NOMO-1 treated with DMSO at 0.1 percent for 48 hours (cell line): ENCODE measurements at regions not wholly inside any gene's neighbourhood (a gene's known extent, or its start where the extent isn't known, plus 50 kb on each side); places are given as distances from the start of the nearest gene placed in this dataset.

Experiments
- DNase-seq: peaks from one replicate; lab custom pipeline; 2025; ENCODE audit not compliant: unreplicated experiment; lab: John Stamatoyannopoulos, UW

DNA sequence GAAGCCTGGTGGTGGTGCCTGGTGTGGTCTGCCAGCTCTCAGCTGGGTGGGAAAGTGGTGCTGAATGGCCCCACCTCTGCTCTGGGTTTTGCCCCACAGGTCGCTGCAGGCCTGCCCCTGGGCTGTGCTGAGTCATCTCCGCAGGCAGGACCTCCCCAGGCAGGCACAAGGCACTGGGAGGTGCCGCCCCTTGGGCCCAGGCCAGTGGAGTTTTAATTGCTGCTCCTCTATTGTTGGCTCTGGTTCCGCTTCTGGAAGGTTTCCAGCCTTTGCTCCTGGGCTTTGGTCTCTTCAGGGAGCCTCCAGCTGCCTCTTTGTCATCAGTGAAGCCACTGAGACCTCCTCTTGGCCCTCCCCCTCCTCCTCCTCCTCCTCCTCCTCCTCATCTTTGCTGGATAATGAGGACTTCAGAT lies 180.3 kb upstream of the GRB10 start:
- peak; percentile 6 for DNase-seq

DNA sequence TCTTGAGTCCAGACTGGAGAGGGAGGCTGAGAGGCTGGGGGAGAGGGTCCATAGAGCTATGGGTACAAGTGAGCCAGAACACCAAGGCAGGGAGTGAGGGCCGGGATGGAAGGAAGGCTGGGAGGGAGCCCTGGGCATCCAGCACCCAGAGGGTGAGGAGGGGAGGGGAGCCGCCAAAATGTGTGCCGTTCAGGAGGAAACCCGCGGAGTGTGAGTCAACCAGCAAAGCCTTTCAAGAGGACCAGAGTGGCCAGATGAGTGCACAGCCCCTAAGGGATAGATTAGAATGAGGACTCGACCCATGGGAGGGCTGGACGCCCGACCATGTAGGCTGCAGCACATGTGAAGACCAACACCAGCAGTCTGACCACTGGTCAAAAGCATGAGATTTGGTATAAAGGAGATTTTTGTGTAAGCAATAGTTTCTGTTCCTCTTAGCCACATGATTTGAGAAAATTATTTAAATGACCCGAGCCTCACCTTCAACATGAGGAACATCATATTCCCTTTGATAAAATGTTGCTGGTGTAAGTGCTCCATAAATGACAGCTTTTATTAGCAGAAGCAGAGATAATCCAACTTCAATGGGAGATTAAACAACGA lies 179.7 kb upstream of the GRB10 start:
- peak; percentile 6 for DNase-seq

DNA sequence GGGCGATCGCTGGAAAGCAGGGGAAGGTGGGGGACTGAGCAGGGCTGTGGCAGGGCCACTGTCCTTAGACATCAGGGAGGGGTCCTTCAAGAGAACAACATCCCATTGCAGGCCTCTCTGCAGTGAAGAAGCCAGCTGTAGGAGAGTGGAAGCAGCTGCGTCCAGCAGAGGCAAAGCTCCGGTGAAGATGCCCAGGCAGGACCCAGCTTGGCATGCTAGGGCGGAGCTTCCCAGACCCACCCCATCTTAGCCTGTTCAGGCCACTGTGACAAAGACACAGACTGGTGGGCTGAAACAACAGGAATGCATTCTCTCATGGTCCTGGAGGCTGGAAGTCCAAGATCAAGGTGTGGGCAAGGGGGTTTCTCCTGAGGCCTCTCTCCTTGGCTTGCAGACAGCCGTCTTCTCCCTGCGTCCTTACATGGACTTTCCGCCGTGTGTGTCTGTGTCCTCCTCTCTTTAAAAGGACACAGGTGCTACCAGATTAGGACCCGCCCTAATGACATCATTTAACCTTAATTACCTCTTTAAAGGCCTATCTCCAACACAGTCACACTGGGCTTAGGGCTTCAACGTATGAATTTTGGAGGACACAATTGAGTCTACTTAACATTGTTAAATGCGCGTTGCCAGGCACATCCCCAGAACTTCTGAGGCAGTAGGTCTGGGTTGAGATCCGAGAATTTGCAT lies 178.1 kb upstream of the GRB10 start:
- DNase-seq: no peak

GRCh38 chr7:50959991-50960390 lies 177.3 kb upstream of the GRB10 start:
- no peak for DNase-seq

- no peak for DNase-seq
Observed at GRCh38 chr7:50959560-50959959, 176.9 kb upstream of the GRB10 start.

DNA sequence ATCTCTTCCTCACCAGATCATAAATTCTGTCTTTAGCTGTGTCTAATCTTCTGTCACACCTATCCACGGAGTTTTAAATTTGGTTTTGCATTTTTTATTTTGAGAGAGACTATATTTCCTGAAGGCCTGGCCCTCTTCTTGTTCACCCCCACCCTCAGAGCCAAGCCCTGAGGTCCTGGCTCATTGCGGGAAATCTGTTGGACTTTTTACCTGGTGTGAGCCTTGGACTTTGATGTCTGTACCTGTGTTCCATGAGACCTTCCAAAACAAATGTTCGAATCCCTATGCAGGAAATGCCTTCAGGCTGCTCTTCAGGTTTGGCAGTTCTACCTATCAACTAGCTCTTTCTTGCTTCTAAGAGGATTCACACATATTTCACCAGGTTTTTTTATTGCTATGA lies 175.2 kb upstream of the GRB10 start:
- no peak for DNase-seq

GRCh38 chr7:50957431-50957830 lies 174.7 kb upstream of the GRB10 start:
- DNase-seq: no peak

- no peak for DNase-seq
Observed at GRCh38 chr7:50956522-50957155, 173.9 kb upstream of the GRB10 start.

DNA sequence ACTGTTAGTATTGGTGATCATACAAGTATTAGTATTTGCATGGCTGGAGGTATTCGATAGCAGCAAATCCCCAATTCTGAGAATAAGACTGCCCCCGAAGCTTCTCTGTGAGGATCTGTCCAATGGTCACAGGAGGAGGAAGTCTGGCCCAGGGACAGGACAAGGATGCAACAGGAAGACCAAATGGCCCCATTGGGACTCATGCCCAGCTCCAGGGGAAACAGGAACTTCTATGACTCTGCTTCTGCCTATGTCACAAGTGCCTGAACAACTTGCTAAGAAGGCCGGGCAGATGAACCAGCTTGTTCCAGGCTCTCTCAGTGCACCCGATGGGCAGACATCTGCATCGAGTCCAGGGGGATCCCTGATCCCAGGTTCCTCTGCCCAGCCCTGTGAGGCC lies 172.0 kb upstream of the GRB10 start:
- DNase-seq: no peak

DNA sequence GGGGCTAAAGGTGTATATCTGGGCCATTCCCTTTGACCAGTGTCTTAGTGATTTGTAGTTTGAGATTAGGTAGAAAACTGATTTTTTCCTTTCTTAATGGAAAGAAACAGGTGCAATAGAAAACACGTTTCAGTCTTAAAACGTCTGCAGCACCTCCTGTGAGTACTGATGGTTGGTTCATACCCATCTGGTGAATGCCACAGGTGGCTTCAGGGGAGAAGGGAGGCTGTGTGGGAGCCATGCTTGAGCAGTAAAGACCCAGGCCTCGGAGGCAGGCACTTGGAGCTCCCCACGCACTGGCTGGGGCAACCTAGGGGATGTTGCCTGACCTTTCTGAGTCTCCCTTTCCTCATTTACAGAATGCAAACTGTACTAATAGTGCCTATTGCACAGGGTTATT lies 171.5 kb upstream of the GRB10 start:
- no peak for DNase-seq

DNA sequence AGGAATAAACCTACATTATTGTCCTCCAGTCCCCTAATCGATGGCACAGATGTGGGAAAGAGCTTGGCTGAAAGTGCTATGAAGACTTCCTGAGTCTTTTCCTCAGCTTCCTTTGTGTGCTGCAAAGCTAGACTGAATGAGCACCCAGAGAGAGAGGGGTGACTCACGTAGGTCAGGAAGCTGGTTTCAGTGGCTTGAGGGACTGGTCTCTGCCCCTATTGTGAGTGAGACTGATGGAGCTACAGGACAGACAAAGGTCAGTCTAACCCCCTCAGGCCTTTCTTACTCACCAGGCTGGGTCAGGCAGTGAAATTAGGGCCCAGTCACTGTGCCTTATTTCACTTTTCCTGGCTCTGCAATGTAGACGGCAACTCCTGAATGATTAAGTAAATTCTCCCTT lies 171.1 kb upstream of the GRB10 start:
- no peak for DNase-seq

DNA sequence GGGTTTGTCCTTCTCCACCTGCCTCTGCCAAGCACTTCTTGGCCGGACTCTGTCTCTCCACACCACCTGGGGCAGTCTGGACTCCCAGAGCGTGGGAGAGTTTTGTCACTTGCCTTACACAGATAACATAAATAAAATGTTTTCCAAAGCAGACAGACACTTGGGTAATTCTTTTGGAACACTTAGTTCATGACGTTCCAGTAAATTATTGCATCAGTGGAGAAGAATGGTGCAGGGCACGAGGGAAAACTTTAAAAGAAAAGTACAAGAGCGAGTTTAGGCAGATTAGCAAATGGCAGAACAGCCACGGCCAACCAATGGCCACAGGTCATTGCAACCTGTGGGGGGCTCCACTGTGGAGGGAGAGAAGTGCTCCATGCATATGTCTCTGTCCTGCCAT lies 170.6 kb upstream of the GRB10 start:
- no peak for DNase-seq

DNA sequence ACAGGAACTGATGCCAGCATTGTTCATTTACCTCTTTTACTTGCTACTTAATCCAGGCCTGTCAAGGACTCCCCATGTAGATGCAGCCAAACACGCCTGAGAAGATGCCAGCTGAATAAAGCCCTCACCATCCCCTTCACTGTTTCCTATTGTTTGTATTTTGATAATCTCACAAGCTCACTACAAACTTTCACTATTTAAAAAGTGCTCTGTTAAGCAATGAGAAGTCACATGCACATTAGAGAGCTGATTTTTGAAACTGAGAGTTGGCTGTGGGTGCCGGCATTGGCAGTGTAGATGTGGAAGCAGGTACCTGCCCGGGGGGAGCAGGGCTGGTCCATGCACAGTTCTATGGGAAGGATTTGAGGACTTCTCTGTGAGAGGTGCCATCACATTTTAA lies 169.8 kb upstream of the GRB10 start:
- no peak for DNase-seq

GRCh38 chr7:50952120-50952519 lies 169.4 kb upstream of the GRB10 start:
- no peak for DNase-seq

DNA sequence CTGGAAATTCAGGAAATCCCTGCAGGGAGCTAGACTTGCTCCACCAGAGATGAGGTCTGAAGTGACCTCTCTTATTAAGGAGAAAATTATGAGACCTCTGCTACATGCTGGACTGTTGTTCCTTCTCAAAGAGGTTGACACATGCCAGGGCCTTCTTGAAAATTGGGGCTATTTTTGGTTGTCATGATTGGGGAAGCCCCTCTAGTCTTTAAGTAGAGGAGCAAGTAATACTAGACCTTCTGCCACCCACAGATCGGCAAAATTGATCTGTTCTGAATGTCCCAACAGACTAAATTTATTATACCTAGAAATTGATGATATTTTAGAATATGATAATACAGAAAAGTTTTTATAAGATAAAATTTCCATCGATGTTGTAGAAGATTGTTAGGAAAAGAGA lies 160.8 kb upstream of the GRB10 start:
- no peak for DNase-seq

DNA sequence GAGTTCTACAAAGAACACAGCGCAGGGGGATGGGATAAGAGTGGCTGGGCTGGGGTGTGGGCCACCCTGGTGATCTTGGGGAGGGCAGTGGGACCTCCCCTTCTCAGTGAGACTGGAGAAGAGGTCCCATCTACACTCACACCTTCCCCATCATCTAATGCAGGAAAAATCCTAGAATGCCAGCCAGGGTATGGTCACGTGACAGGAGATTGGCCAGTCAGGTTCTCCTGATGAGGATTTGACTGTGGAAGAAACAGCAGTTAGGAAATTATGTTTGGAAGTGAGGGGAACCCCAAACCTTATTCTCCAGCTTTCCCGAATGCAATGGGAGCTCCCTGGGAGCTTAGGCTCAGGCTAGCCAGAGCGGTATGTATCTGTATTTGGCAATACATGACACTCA lies 158.8 kb upstream of the GRB10 start:
- no peak for DNase-seq

- DNase-seq: no peak
Observed at GRCh38 chr7:50940621-50941020, 157.9 kb upstream of the GRB10 start.

DNA sequence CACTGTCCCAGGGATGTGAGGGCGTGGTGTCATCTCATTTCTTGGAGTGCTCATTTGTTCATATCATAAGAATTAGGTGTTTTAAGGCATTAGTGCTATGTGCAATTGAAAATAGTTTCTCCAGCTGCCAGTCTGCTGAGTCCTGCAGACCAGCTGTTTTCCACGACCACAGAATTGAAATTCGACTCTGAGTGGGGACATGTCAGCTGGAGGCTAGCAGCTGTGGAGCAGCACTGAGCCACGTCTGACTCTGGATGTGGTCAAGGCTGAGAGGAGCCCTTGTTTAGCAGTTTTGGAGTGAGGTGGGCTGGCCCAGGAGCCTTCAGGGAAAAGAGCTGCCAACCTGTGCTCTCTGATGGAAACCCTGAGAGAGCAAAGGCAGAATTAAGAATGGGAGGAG lies 156.3 kb upstream of the GRB10 start:
- no peak for DNase-seq

DNA sequence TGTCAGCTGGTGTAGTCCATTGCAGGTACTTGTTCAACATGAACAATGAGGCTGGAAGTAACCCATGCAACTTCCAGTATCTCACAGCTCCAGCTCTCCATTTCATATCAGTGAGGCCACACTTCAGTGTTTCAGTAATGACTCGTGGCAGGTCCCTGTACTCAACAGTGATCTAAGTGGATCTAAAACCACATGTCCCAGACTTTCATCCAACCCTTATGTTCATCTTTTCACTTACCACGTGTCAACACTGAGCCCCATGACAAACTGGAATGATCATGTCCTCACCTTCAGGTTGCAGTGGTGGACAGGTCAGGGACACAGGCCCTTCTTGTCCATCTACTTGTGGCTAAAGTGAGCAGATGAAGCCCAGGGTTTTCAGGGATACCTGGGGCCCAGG lies 155.0 kb upstream of the GRB10 start:
- no peak for DNase-seq

GRCh38 chr7:50926049-50926448 lies 143.4 kb upstream of the GRB10 start:
- DNase-seq: no peak

DNA sequence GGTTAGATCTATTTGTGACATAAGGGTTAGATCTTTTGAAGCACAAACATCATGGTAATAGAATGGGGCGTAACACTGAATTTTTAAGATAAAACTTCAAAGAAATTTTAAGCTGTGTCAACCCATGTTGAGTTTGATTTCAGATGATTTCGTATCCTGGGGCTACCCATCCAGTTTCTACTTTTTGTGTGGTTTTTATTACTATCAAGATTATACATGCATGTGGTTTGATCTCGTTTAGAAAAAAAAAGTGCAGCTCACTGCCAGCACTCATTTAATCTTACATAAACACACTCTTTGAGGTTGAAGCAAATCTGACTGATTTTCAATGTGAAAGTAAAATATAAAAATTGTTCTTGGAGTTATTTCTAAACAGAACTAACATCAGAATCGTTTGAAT lies 140.8 kb upstream of the GRB10 start:
- no peak for DNase-seq

DNA sequence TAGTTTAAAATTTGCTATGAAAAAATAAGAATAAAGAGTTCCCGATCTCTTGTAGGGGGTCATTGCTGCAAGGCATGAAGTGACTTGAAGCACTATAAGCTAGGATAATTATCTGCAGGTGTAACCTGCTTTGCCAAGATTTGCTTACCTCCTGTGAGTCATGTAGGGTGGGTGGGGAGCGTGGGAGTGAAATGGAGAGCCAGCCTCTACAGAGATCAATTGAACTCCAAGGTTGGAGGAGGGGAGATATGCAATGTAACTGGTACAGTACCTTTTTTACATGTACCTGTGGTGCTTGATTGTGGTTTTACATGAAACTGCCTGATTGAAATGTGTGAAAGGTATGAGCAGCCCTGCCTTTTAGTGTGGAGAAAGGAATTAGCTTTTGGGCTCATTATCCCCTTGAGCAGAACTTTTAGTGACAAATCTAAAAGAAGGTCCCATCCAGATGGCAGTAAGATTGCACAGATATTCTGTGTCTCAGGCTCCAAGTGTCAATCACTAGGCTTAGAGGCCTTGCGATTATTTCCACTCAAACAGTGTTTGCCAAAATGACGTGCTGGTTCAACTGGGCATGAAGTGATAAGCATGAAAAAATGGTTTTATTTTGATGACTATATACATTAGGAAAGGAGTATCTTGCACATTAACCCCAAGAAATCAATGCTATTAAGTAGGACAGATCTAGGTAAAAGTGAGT lies 138.6 kb upstream of the GRB10 start:
- no peak for DNase-seq
